NB4 (cell line): ENCODE measurements at regions not wholly inside any gene's neighbourhood (a gene's known extent, or its start where the extent isn't known, plus 50 kb on each side); places are given as distances from the start of the nearest gene placed in this dataset.

Experiments
- CTCF ChIP-seq: IDR thresholded peaks from one replicate; pipeline ENCODE4 v1.5.1; 2012; ENCODE audit warnings: low read depth, low read length
- POLR2A ChIP-seq: IDR thresholded peaks from 2 replicates; pipeline ENCODE4 v1.6.1; 2011; ENCODE audit warnings: mild to moderate bottlenecking; ENCODE audit not compliant: insufficient read length; ENCODE audit errors: extremely low read depth

GRCh38 chr11:81129618-81130017 is 1604.0 kb downstream of the FAM181B start:
- TF ChIP-seq POLR2A = no peak
- TF ChIP-seq CTCF = no peak
